ENCODE measurements at regions not wholly inside any gene's neighbourhood (a gene's known extent, or its start where the extent isn't known, plus 50 kb on each side); places are given as distances from the start of the nearest gene placed in this dataset.

DNA sequence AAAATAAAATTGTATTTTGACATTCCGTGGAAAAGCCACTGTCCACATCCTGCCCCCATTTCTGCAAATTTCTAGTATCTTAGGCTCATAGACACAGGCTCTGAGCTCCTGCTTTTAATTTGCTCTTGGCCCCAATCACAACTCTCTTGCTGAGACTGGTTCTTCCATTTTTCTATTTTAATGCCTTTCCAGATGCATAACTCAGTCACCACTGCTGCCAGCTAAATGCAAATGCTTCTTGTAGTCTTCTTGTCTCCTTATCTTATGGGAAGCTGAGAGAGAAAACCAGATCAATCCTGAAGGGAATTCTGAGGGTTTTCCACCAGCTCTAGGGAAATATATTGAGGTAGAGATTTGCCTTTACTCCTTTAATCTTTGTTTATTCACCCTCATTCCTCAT, 149.0 kb downstream of the DHRS2 start:
- ATAC-seq (no peak), DNase-seq (ENCODE audit: low spot score) (no peak)
- Mint-ChIP-seq H3K4me1 (ENCODE audit: low read depth in 2 of 2) (no peaks in the 10 kb centered on the region), H3K27me3 (peaks cover 32 to 50% of the 10 kb centered on the region in 2 donors), H3K9me3 (no peaks in the 10 kb centered on the region), H3K4me3 (no peak overlapping the region), H3K27ac (no peak overlapping the region), H3K36me3 (no peaks in the 10 kb centered on the region)

DNA sequence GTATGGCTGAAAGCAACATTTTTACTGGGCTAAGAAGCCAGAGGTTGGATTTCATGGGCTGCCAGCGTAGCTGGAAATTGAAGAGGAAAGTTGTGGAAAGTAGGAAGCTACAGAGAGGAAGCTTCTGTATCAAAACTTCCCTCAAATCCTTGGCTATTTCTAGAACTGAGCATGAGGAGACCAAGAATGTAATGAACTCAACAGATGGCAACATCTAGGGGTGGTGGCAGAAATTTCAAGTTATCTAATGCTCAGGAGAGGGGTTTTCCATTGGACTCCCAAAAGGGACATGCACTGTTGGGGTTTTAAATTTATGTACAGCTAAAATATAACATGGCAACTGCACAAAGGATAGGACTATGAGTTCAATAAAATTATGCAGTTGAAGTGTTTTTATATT, 151.3 kb downstream of the DHRS2 start:
- no peaks in the 10 kb centered on the region for H3K36me3 Mint-ChIP-seq
- no peak overlapping the region for H3K27ac Mint-ChIP-seq
- no peak overlapping the region for H3K4me3 Mint-ChIP-seq
- no peak for ATAC-seq
- no peaks in the 10 kb centered on the region for H3K4me1 Mint-ChIP-seq (ENCODE audit: low read depth in 2 of 2)
- H3K27me3 Mint-ChIP-seq = peaks cover 30 to 53% of the 10 kb centered on the region in 2 donors
- H3K9me3 Mint-ChIP-seq = no peaks in the 10 kb centered on the region
- no peak for DNase-seq (ENCODE audit: low spot score)

DNA sequence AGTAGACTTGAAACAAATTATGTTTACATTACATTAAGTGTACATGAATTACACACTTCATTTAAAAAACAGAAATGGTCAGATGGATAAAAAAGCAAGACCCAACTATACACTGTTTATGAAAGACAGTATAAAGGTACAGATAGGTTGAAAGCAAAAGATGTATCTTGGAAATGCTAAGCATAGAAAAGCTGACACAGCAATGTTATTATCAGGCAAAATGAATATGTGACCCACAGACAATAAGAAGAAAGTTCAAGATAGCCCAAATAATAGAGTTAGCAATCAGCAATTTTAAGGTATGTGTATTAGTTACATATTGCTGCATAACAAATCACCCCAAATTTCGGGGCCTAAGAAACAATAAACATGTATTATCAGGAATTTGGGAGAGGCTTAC, 153.5 kb downstream of the DHRS2 start:
- no peaks in the 10 kb centered on the region for H3K36me3 Mint-ChIP-seq
- ATAC-seq (no peak), DNase-seq (ENCODE audit: low spot score) (no peak)
- H3K9me3 Mint-ChIP-seq = no peaks in the 10 kb centered on the region
- peaks cover 30 to 49% of the 10 kb centered on the region in 2 donors for H3K27me3 Mint-ChIP-seq
- H3K4me1 Mint-ChIP-seq (ENCODE audit: low read depth in 2 of 2) = no peaks in the 10 kb centered on the region
- no peak overlapping the region for H3K4me3 Mint-ChIP-seq
- H3K27ac Mint-ChIP-seq = no peak overlapping the region

DNA sequence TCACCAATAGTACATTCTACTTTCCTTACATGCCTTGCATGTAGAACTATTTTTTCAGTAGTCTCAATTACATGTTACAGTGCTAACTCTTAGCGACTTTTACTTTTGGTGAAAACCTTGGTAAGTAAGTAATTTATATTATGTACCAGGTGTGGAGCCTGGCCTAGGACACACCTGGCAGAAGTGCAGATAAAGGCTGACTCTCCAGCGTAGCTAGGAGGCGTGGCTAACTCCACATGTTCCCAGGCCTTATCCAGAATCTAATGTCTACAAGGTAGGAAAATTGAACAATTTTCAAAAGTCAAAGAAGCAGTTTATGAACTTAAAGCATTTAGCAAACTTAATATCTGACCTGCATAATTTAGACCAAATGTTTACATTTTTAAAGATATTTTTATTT, 157.4 kb downstream of the DHRS2 start:
- no peak for ATAC-seq
- Mint-ChIP-seq H3K27me3 (peaks cover 20 to 24% of the 10 kb centered on the region in 2 donors), H3K36me3 (no peaks in the 10 kb centered on the region), H3K4me1 (ENCODE audit: low read depth in 2 of 2) (no peaks in the 10 kb centered on the region), H3K4me3 (no peak overlapping the region), H3K9me3 (no peaks in the 10 kb centered on the region), H3K27ac (no peak overlapping the region)
- DNase-seq (ENCODE audit: low spot score) = no peak

DNA sequence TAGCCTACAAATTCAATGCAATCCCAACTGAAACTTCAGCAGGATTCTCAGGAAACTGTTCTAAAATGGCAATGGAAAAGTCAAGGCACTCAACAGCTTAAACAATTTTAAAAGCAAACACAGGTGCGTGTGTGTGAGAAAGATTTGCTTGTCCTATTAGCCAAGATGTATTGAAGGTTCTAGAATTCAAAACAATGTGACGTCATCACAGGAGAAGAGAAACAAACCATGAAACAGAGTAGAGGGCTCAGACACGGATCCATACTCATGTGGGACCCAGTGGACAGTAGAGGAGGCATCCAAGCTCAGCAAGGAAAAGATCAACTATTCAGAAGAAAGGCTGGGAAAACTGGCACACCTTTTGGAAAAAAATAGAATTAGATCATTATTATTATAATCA, 152.8 kb upstream of the DHRS4 start:
- no peak overlapping the region for H3K27ac Mint-ChIP-seq
- H3K36me3 Mint-ChIP-seq = peaks cover 9% of the 10 kb centered on the region
- H3K27me3 Mint-ChIP-seq = peaks cover 22 to 23% of the 10 kb centered on the region in 2 donors
- no peaks in the 10 kb centered on the region for H3K4me1 Mint-ChIP-seq (ENCODE audit: low read depth in 2 of 2)
- no peak overlapping the region for H3K4me3 Mint-ChIP-seq
- ATAC-seq (no peak), DNase-seq (ENCODE audit: low spot score) (no peak)
- H3K9me3 Mint-ChIP-seq = peaks cover 5% of the 10 kb centered on the region

DNA sequence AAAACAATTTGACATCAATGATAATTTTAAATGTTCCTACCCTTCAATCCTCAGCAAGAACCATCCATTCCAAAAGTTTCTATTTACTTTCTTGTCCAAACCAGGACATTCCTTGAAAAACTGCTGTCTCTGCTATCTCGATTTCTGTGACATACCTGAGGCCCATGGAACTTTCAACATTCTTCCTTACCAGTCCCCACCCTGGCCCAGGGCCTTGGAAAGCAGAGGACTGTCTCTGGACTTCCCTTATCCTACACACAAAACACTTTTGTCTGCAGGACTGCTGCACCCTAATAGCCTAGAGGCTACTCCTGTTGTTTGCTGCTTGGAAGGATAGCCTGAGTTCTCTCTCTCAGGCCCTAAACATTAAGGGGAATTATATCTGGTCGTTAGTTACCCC, 151.8 kb upstream of the DHRS4 start:
- Mint-ChIP-seq H3K4me1 (ENCODE audit: low read depth in 2 of 2) (no peaks in the 10 kb centered on the region), H3K4me3 (no peak overlapping the region), H3K27ac (no peak overlapping the region), H3K36me3 (peaks cover 9% of the 10 kb centered on the region), H3K9me3 (peaks cover 5% of the 10 kb centered on the region), H3K27me3 (peaks cover 22 to 23% of the 10 kb centered on the region in 2 donors)
- DNase-seq (ENCODE audit: low spot score) (no peak), ATAC-seq (no peak)

DNA sequence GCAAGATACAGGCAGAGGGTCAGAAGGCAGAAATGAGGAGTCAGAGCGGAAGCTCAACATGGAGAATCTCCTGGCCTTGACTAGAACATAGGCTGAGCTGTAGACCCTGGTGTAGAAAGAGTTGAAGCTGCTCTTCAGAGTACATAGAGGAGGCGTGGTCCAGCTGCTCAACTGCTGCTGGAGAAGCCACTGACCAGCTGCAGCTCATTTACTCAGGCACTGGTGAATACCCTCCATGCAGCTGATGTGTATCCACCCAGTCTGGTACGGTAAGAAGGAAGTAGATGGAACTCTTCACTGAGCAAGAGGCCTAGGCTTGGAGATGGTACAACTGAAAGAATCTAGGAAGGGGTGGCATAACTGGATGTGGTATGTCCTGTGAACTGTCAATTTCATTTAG, 148.8 kb upstream of the DHRS4 start:
- H3K27ac Mint-ChIP-seq = no peak overlapping the region
- ATAC-seq (no peak), DNase-seq (ENCODE audit: low spot score) (no peak)
- peaks cover 5% of the 10 kb centered on the region for H3K9me3 Mint-ChIP-seq
- H3K4me3 Mint-ChIP-seq = no peak overlapping the region
- H3K36me3 Mint-ChIP-seq = peaks cover 9% of the 10 kb centered on the region
- no peaks in the 10 kb centered on the region for H3K4me1 Mint-ChIP-seq (ENCODE audit: low read depth in 2 of 2)
- peaks cover 20 to 23% of the 10 kb centered on the region in 2 donors for H3K27me3 Mint-ChIP-seq

DNA sequence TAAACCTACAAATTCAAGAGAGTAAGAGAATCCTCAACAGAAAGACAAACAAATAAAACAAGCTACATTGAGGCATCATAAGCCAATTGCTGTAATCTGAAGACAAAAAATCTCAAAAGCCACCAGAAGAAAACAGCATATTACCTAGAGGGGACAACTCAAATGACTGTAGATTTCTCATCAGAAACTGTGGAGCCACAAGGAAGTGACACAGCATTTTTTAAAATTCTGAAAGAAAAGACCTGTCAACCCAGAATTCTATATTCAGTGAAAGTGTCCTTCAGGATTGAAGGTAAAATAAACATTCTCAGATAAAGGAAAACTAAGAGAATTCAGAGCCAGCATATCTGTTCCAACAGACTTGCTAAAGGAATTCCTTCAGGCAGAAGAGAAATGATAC, 147.8 kb upstream of the DHRS4 start:
- Mint-ChIP-seq H3K36me3 (peaks cover 9% of the 10 kb centered on the region), H3K27ac (no peak overlapping the region), H3K4me1 (ENCODE audit: low read depth in 2 of 2) (no peaks in the 10 kb centered on the region), H3K4me3 (no peak overlapping the region), H3K27me3 (peaks cover 16% of the 10 kb centered on the region in 2 donors), H3K9me3 (peaks cover 5% of the 10 kb centered on the region)
- DNase-seq (ENCODE audit: low spot score) (no peak), ATAC-seq (no peak)

DNA sequence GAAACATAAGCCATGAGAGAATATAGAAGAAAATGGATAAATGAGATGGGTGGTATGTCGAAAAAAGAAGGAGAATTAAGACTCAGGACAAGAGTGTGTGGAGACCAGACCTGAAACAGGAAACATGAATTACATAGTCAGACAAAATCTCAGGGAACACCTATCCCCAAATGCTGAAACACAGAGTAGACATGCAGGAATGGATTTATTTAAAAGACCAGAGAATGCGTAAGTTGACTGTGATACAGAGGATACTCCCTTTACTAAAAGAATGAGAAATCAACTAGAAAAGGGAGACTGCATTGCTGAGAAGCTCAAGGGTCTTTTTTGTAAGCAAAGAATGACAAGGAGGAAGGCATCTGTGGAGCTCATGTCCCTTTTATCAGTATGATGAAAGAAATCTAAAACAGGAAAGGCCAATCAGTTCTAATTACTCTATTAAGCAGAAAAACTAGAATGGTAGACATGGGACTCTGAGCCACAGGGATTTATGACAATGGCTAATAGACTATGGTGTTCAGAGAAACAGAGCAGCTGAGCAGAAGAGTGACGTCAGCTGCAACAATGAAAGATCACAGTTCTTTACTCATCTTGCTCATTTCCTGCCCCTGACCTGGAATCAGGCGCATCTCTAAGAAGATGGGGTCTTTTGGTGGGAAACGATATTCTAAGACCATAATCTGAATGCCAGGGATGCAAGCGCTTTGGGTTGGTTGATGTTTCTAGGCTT, 138.9 kb upstream of the DHRS4 start:
- ATAC-seq (no peak), DNase-seq (ENCODE audit: low spot score) (no peak)
- no peak overlapping the region for H3K4me3 Mint-ChIP-seq
- H3K36me3 Mint-ChIP-seq = no peaks in the 10 kb centered on the region
- no peaks in the 10 kb centered on the region for H3K27me3 Mint-ChIP-seq
- H3K9me3 Mint-ChIP-seq = no peaks in the 10 kb centered on the region
- no peak overlapping the region for H3K27ac Mint-ChIP-seq
- H3K4me1 Mint-ChIP-seq (ENCODE audit: low read depth in 2 of 2) = no peaks in the 10 kb centered on the region

DNA sequence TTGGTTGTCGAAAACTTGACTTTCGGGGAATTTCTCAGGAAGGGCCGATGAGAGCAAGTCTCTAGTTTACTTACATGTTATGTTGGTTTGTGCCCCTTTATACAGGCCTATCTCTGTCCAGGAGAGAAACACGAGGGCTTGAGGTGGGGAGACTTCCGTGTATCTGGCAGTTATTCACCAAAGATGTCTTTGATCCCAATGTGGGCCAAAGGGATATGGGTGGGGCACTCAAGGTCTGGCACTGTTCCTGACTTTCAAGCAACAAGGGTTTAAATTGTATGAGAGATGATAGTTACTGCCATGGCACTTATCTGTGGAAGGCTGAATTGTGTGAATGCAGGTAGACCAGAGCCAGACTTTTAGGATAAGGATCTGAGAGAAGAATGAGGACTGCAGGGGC, 137.2 kb upstream of the DHRS4 start:
- Mint-ChIP-seq H3K27me3 (peaks cover 0 to 3% of the 10 kb centered on the region in 2 donors), H3K36me3 (no peaks in the 10 kb centered on the region), H3K27ac (no peak overlapping the region), H3K4me3 (no peak overlapping the region), H3K9me3 (no peaks in the 10 kb centered on the region), H3K4me1 (ENCODE audit: low read depth in 2 of 2) (no peaks in the 10 kb centered on the region)
- ATAC-seq (no peak), DNase-seq (ENCODE audit: low spot score) (no peak)

DNA sequence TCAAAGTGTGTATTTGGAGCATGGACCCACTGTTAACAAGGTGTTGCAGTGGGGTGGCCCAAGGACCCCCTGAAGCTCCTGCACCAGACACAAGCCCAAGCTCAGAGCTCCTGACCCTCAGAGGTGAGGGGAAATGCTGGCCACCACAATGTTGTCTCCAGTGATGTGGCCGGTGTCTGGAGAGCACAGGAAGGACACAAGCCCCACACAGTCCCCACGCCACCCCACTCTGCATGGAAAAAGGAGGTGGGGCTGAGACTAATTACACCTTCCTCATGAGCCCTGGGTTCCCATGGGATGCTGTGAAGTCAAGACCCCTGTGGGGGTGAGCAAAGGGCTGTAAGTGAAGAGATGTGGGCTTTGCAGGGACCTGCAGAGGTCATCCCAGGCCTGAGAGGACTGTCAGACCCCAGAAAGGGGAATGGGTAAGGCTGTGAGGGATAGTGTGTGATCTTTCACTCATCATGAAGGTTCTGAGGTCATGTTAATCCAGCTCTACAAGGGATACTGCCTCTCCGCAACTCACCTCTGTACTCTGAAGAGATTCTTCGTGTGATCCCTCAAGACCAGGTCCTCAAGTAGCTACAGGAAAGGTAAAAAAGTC, 136.3 kb upstream of the DHRS4 start:
- Mint-ChIP-seq H3K36me3 (no peaks in the 10 kb centered on the region), H3K4me3 (no peak overlapping the region), H3K9me3 (no peaks in the 10 kb centered on the region), H3K4me1 (ENCODE audit: low read depth in 2 of 2) (no peaks in the 10 kb centered on the region), H3K27me3 (peaks cover 4% of the 10 kb centered on the region in 2 donors), H3K27ac (no peak overlapping the region)
- ATAC-seq (peak; percentile 36 to 57), DNase-seq (ENCODE audit: low spot score) (no peak)

DNA sequence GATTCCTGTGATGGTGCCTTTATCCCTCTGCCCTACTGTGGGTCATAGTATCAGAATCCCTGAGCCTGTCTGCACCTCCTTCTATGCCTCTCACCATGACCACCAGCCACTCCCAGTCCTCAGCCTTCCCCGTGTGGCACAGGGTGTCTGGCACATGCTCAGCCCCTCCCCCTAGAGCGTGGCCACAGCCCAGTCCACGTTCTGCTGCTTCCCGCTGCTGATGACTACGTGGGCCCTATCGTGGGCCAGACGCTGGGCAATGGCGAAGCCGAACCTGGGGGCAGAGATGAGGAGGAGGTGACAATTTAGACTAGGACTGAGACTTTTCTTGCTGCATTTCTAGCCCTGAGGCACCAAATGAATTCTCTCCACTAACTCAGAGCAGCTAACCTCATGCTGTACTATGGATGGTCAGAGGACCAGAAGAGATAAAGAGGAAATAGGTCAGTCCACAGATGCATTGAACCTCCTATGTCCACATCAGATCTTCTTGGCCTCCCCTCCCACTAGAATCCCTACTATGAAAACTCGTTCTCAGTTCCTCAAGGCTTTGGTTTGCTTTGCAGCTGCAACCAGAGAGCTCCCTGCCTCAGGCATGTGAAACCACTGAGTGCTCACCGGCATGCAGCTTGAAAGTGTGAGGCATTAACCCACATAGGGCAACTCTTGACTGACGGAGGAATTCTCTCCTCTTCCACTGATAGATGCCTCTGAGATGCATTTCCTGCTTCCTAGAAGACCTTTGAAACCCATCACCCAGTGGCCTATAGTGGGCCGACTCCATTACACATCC, 126.3 kb upstream of the DHRS4 start:
- ATAC-seq = no peak
- DNase-seq (ENCODE audit: low spot score) = no peak
- no peaks in the 10 kb centered on the region for H3K4me1 Mint-ChIP-seq (ENCODE audit: low read depth in 2 of 2)
- no peak overlapping the region for H3K27ac Mint-ChIP-seq
- no peak overlapping the region for H3K4me3 Mint-ChIP-seq
- H3K27me3 Mint-ChIP-seq = peaks cover 10 to 18% of the 10 kb centered on the region in 2 donors
- H3K36me3 Mint-ChIP-seq = no peaks in the 10 kb centered on the region
- no peaks in the 10 kb centered on the region for H3K9me3 Mint-ChIP-seq

DNA sequence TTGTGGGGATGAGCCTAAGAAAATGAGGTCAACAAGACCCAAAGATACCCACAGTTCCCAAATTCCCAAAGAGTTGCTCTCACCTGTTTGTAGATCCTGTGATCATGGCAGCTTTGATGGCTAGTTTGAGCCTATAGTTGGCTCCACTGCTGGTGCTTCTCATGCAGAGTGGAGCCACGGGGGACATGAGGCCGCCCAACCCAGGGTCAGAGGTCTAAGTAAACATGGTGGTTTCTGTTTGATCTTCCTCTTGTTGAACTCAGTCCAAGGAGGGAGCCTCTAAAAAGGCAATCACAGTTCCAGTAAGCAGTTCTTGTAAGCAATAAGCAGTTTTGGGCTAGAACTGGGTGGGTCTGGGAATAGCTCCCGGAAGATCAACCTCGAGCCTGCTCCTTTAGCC, 125.6 kb upstream of the DHRS4 start:
- Mint-ChIP-seq H3K27ac (no peak overlapping the region), H3K4me3 (no peak overlapping the region), H3K27me3 (peaks cover 9 to 13% of the 10 kb centered on the region in 2 donors), H3K4me1 (ENCODE audit: low read depth in 2 of 2) (no peaks in the 10 kb centered on the region), H3K36me3 (no peaks in the 10 kb centered on the region), H3K9me3 (no peaks in the 10 kb centered on the region)
- no peak for DNase-seq (ENCODE audit: low spot score)
- ATAC-seq = no peak

DNA sequence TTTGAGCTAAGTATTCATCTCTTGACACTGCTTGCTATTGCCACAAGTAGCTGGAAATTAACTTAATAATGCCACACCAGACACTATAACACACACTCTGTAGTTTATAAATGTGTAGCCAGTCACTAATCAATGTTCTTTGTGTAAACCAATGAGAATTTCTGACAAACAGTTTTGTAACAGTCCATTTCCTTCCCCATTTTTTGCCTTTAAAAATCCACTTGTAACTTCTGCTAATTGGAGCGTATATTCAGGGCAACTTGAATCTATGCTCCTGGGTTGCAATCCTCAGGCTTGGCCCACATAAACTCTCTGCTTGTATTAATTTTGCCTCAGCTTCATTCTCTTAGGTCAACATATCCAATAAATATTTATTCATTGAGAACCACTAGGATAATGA, 125.0 kb upstream of the DHRS4 start:
- Mint-ChIP-seq H3K36me3 (no peaks in the 10 kb centered on the region), H3K27ac (no peak overlapping the region), H3K27me3 (peaks cover 6 to 7% of the 10 kb centered on the region in 2 donors), H3K4me3 (no peak overlapping the region), H3K4me1 (ENCODE audit: low read depth in 2 of 2) (no peaks in the 10 kb centered on the region), H3K9me3 (no peaks in the 10 kb centered on the region)
- DNase-seq (ENCODE audit: low spot score) (no peak), ATAC-seq (no peak)

All from natural killer cell treated with Interleukin-12 subunit alpha and Interleukin-12 subunit beta and Interleukin-15 and Interleukin-18, amount 100 ng/mL, for 72 hours (primary cell).